Colonic mucosa (tissue), 4 donors: ENCODE measurements at regions not wholly inside any gene's neighbourhood (a gene's known extent, or its start where the extent isn't known, plus 50 kb on each side); places are given as distances from the start of the nearest gene placed in this dataset.

Source experiments
- DNase-seq: peaks from one replicate; pipeline ENCODE4 v3.0.0-alpha.2; 2020
- H3K27ac ChIP-seq: fragments of 200-600 bp; one replicate; pipeline ENCODE4 v1.8.0; 2021
- H3K27me3 ChIP-seq: fragments of 200-600 bp; one replicate; pipeline ENCODE4 v1.8.0; 2021
- H3K36me3 ChIP-seq: fragments of 200-600 bp; one replicate; pipeline ENCODE4 v1.8.0; 2021
- H3K4me1 ChIP-seq: fragments of 200-600 bp; one replicate; pipeline ENCODE4 v1.8.0; 2021; ENCODE audit warnings: mild to moderate bottlenecking
- H3K4me3 ChIP-seq: fragments of 200-600 bp; one replicate; pipeline ENCODE4 v1.8.0; 2021
- H3K9ac ChIP-seq, 2 donors: one replicate each; pipeline ENCODE4 v1.7.0; 2013; ENCODE audit warnings: control low read depth in 2 of 2, low read depth in 2 of 2, low read length in 2 of 2
- H3K9me3 ChIP-seq: fragments of 200-600 bp; one replicate; pipeline ENCODE4 v1.8.0; 2021
- intact Hi-C: fragments of 100-400 bp; cut with DNase I; formaldehyde crosslinking; loops from one replicate; pipeline ENCODE4 v1.14.1; 2022
- TF ChIP-seq, protein P1 (sequence below): fragments of 200-600 bp; IDR thresholded peaks from one replicate; pipeline ENCODE4 v1.8.0; 2022; ENCODE audit warnings: antibody characterized with exemption, mild to moderate bottlenecking
- donor health status: healthy.
- donor health status: DM: no; HTN: no; CAD: no.
- donor health status: DM: no; HTN: no; CAD: no.

DNA sequence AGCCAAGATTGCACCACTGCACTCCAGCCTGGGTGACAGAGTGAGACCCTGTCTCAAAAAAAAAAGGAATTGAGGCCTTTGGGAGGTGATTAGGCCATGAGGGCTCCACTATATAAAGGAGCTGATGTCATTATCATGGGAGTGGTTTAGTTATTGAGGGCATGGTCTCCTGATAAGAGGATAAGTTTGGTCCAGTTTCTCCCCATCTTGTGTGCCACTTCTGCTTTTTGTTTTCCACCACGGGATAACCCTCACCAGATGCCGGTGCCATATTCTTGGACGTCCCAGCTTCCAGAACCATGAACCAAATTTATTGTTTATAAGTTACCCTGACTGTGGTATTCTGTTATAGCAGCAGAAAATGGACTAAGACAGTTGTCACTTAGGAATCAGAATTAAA is 125.8 kb downstream of the C1D start:
- intact Hi-C loops: no loop called here
- H3K4me3 ChIP-seq: no peak overlapping the region
- no peaks in the 10 kb centered on the region for H3K27me3 ChIP-seq
- TF ChIP-seq, protein P1, sequence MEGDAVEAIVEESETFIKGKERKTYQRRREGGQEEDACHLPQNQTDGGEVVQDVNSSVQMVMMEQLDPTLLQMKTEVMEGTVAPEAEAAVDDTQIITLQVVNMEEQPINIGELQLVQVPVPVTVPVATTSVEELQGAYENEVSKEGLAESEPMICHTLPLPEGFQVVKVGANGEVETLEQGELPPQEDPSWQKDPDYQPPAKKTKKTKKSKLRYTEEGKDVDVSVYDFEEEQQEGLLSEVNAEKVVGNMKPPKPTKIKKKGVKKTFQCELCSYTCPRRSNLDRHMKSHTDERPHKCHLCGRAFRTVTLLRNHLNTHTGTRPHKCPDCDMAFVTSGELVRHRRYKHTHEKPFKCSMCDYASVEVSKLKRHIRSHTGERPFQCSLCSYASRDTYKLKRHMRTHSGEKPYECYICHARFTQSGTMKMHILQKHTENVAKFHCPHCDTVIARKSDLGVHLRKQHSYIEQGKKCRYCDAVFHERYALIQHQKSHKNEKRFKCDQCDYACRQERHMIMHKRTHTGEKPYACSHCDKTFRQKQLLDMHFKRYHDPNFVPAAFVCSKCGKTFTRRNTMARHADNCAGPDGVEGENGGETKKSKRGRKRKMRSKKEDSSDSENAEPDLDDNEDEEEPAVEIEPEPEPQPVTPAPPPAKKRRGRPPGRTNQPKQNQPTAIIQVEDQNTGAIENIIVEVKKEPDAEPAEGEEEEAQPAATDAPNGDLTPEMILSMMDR: no peak
- no peak overlapping the region for H3K9ac ChIP-seq
- no peaks in the 10 kb centered on the region for H3K4me1 ChIP-seq
- H3K9me3 ChIP-seq: no peaks in the 10 kb centered on the region
- H3K27ac ChIP-seq: no peak overlapping the region
- DNase-seq: no peak
- H3K36me3 ChIP-seq: no peaks in the 10 kb centered on the region

- Histone ChIP-seq H3K4me3 (no peak overlapping the region), H3K4me1 (no peaks in the 10 kb centered on the region), H3K36me3 (no peaks in the 10 kb centered on the region), H3K9me3 (no peaks in the 10 kb centered on the region), H3K27ac (no peak overlapping the region), H3K9ac (no peak overlapping the region), H3K27me3 (no peaks in the 10 kb centered on the region)
- TF ChIP-seq, protein P1: no peak
- no peak for DNase-seq
- intact Hi-C loops: no loop called here
Measured at GRCh38 chr2:67938053-67938452, 124.8 kb downstream of the C1D start.

DNA sequence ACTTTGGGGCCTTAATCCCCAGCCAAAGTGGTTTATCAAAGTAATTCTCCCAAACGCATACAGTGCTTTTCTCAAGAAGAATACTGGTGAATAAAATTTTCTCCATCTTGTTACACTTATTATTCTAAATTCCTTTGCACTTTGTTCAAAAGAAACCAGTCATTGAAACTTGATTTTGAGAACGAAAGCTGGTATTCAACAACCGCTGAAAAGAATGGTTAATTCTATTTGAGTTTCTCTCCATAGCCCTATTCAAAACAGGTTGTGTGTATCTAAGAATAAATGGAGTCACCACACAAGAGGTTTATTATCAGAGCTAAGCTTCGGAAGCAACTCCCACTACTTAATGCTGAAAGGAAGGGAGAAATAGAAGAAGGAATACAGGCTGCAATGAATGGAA is 117.7 kb downstream of the C1D start:
- H3K4me1 ChIP-seq: no peaks in the 10 kb centered on the region
- intact Hi-C loops: no loop called here
- no peak for DNase-seq
- H3K9ac ChIP-seq: no peak overlapping the region
- no peaks in the 10 kb centered on the region for H3K36me3 ChIP-seq
- TF ChIP-seq, protein P1: no peak
- no peak overlapping the region for H3K4me3 ChIP-seq
- no peaks in the 10 kb centered on the region for H3K27me3 ChIP-seq
- H3K9me3 ChIP-seq: no peaks in the 10 kb centered on the region
- no peak overlapping the region for H3K27ac ChIP-seq

DNA sequence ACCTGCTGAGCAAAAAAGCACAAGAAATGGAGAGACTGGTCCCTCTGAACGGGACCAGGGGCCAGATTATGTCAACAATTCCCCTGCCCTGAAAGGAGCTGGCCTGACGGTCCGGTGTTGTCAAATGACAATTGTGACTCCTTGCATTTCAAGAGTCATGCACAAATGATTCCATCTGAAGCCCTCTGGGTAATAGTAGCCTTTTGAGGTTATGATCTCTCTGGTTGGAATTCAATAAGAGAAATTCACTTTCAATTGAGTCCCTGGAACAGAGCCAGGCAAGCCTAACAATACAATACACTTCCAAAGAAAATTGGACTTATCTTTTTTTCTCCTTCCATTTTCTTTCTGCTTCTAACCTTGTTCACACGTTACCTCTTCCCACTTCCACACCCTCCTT is 116.9 kb downstream of the C1D start:
- DNase-seq: no peak
- Histone ChIP-seq H3K9me3 (no peaks in the 10 kb centered on the region), H3K36me3 (no peaks in the 10 kb centered on the region), H3K4me3 (no peak overlapping the region), H3K4me1 (no peaks in the 10 kb centered on the region), H3K27me3 (no peaks in the 10 kb centered on the region), H3K9ac (no peak overlapping the region), H3K27ac (no peak overlapping the region)
- TF ChIP-seq, protein P1: no peak
- intact Hi-C loops: no loop called here

DNA sequence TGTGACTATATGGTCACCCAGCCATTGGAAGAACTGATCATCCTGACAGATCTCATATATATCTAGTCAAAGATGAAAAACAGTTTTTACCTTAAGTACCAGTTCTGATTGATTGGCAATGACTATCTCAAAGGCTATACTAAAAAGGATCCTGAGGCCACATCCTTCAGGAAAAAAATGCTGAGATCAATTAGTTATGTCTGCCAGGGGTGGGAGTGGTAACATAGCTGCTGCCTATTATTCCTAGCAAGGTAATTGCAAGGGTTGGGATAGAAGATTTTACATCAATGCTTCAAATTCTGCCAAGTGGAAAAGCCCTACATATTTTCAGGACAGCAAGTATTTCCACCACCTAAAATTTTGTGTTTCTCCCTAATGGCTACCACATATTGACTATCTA is 114.7 kb downstream of the C1D start:
- no peak for DNase-seq
- intact Hi-C loops: no loop called here

More for the DNA sequence above, 114.7 kb downstream of the C1D start:
- no peaks in the 10 kb centered on the region for H3K27me3 ChIP-seq
- no peak overlapping the region for H3K4me3 ChIP-seq
- no peak overlapping the region for H3K27ac ChIP-seq
- H3K4me1 ChIP-seq: no peaks in the 10 kb centered on the region
- no peaks in the 10 kb centered on the region for H3K36me3 ChIP-seq
- H3K9me3 ChIP-seq: no peaks in the 10 kb centered on the region
- TF ChIP-seq, protein P1: no peak
- no peak overlapping the region for H3K9ac ChIP-seq
